WTC11 (cell line): ENCODE measurements at regions not wholly inside any gene's neighbourhood (a gene's known extent, or its start where the extent isn't known, plus 50 kb on each side); places are given as distances from the start of the nearest gene placed in this dataset.

ENCODE experiments used
- ATAC-seq: fragments of 200-7000 bp; cut with Tn5 transposase; 2 replicates; pipeline ENCODE4 v1.10.0; 2021; ENCODE audit warnings: mild to moderate bottlenecking, moderate library complexity
- CTCF ChIA-PET: fragments of 300-600 bp; sonication (Branson Sonifier 250); formaldehyde crosslinking; loops from one replicate; lab custom pipeline; 2021; ENCODE audit warnings: antibody characterized with exemption; lab: Charles Lee
- POLR2A ChIA-PET: fragments of 350-600 bp; sonication (Branson Sonifier 250); formaldehyde crosslinking; loops from one replicate; lab custom pipeline; 2021; ENCODE audit warnings: antibody characterized with exemption; lab: Charles Lee
- DNase-seq: peaks from one replicate; pipeline ENCODE4 v3.0.0; 2021; ENCODE audit warnings: low spot score
- H3K27ac Mint-ChIP-seq: 2 replicates; pipeline ENCODE4 v1.8.0; 2021; ENCODE audit warnings: mixed read lengths
- H3K27me3 Mint-ChIP-seq: 2 replicates; pipeline ENCODE4 v1.8.0; 2021; ENCODE audit warnings: low read depth, mild to moderate bottlenecking, moderate library complexity, mixed read lengths
- H3K36me3 Mint-ChIP-seq: 2 replicates; pipeline ENCODE4 v1.8.0; 2021; ENCODE audit warnings: mixed read lengths
- H3K4me1 Mint-ChIP-seq: 2 replicates; pipeline ENCODE4 v1.8.0; 2022; ENCODE audit warnings: mixed read lengths
- H3K4me3 Mint-ChIP-seq: 2 replicates; pipeline ENCODE4 v1.8.0; 2021; ENCODE audit warnings: mild to moderate bottlenecking, moderate library complexity, mixed read lengths
- H3K9me3 Mint-ChIP-seq: 2 replicates; pipeline ENCODE4 v1.8.0; 2021; ENCODE audit warnings: mixed read lengths
- ATF1 ChIP-seq: sonication (generic); formaldehyde crosslinking; IDR thresholded peaks from 2 replicates; pipeline ENCODE4 v1.8.1; 2023; ENCODE audit warnings: mild to moderate bottlenecking, moderate library complexity, missing genetic modification reagents
- CBFB ChIP-seq: sonication (generic); formaldehyde crosslinking; IDR thresholded peaks from 2 replicates; pipeline ENCODE4 v1.8.1; 2022; ENCODE audit warnings: mild to moderate bottlenecking, low read depth, missing genetic modification reagents
- E2F1 ChIP-seq: sonication (generic); formaldehyde crosslinking; IDR thresholded peaks from 2 replicates; pipeline ENCODE4 v1.8.0; 2022; ENCODE audit warnings: mild to moderate bottlenecking, missing genetic modification reagents
- ELF4 ChIP-seq: sonication (generic); formaldehyde crosslinking; IDR thresholded peaks from 2 replicates; pipeline ENCODE4 v1.8.1; 2022; ENCODE audit warnings: low read depth, mild to moderate bottlenecking, moderate library complexity, missing genetic modification reagents
- EMX1 ChIP-seq: fragments of 250-450 bp; sonication (Bioruptor Pico); IDR thresholded peaks from 2 replicates; pipeline ENCODE4 v1.8.0; 2021; ENCODE audit warnings: mild to moderate bottlenecking
- ESRRA ChIP-seq: sonication (generic); formaldehyde crosslinking; IDR thresholded peaks from 2 replicates; pipeline ENCODE4 v1.8.1; 2022; ENCODE audit warnings: mild to moderate bottlenecking, missing genetic modification reagents, borderline replicate concordance
- ETV6 ChIP-seq: sonication (generic); formaldehyde crosslinking; IDR thresholded peaks from 2 replicates; pipeline ENCODE4 v1.8.1; 2022; ENCODE audit warnings: mild to moderate bottlenecking, missing genetic modification reagents
- IRF1 ChIP-seq: sonication (generic); formaldehyde crosslinking; IDR thresholded peaks from 2 replicates; pipeline ENCODE4 v1.8.0; 2023; ENCODE audit warnings: missing genetic modification reagents
- JAZF1 ChIP-seq: fragments of 250-450 bp; sonication (Bioruptor Pico); IDR thresholded peaks from 2 replicates; pipeline ENCODE4 v1.9.0; 2021; ENCODE audit warnings: moderate library complexity, mild to moderate bottlenecking, inconsistent platforms
- JUN ChIP-seq: sonication (generic); formaldehyde crosslinking; IDR thresholded peaks from 2 replicates; pipeline ENCODE4 v1.8.0; 2023; ENCODE audit warnings: mild to moderate bottlenecking, missing genetic modification reagents
- MYBL2 ChIP-seq: sonication (generic); formaldehyde crosslinking; IDR thresholded peaks from 2 replicates; pipeline ENCODE4 v1.8.1; 2023; ENCODE audit warnings: mild to moderate bottlenecking, moderate library complexity, missing genetic modification reagents
- NFATC4 ChIP-seq: fragments of 250-450 bp; sonication (Bioruptor Pico); IDR thresholded peaks from 2 replicates; pipeline ENCODE4 v1.9.0; 2021; ENCODE audit warnings: mild to moderate bottlenecking
- NFYB ChIP-seq: sonication (generic); formaldehyde crosslinking; conservative IDR thresholded peaks from 2 replicates; pipeline ENCODE4 v1.8.0; 2022; ENCODE audit warnings: low read depth, missing genetic modification reagents
- NR3C1 ChIP-seq: sonication (generic); formaldehyde crosslinking; conservative IDR thresholded peaks from 2 replicates; pipeline ENCODE4 v1.8.1; 2023; ENCODE audit warnings: low read depth, mild to moderate bottlenecking, missing genetic modification reagents
- PREB ChIP-seq: sonication (generic); formaldehyde crosslinking; IDR thresholded peaks from 2 replicates; pipeline ENCODE4 v1.8.1; 2022; ENCODE audit warnings: mild to moderate bottlenecking, missing genetic modification reagents, moderate library complexity, borderline replicate concordance
- SMAD4 ChIP-seq: sonication (generic); formaldehyde crosslinking; IDR thresholded peaks from 2 replicates; pipeline ENCODE4 v1.8.0; 2022; ENCODE audit warnings: mild to moderate bottlenecking, missing genetic modification reagents
- TCF7 ChIP-seq: sonication (generic); formaldehyde crosslinking; IDR thresholded peaks from 2 replicates; pipeline ENCODE4 v1.8.0; 2022; ENCODE audit warnings: mild to moderate bottlenecking, low read depth, missing genetic modification reagents, moderate library complexity
- USF2 ChIP-seq: sonication (generic); formaldehyde crosslinking; IDR thresholded peaks from 2 replicates; pipeline ENCODE4 v1.8.1; 2023; ENCODE audit warnings: mild to moderate bottlenecking, missing genetic modification reagents, moderate library complexity
- ZNF121 ChIP-seq: sonication (generic); formaldehyde crosslinking; IDR thresholded peaks from 2 replicates; pipeline ENCODE4 v1.8.0; 2023; ENCODE audit warnings: missing genetic modification reagents
- ZNF138 ChIP-seq: sonication (generic); formaldehyde crosslinking; conservative IDR thresholded peaks from 2 replicates; pipeline ENCODE4 v1.8.1; 2022; ENCODE audit warnings: mild to moderate bottlenecking, moderate library complexity, missing genetic modification reagents
- ZNF232 ChIP-seq: sonication (generic); formaldehyde crosslinking; IDR thresholded peaks from 2 replicates; pipeline ENCODE4 v1.8.0; 2022; ENCODE audit warnings: mild to moderate bottlenecking, missing genetic modification reagents
- ZNF263 ChIP-seq: sonication (generic); formaldehyde crosslinking; IDR thresholded peaks from 2 replicates; pipeline ENCODE4 v1.8.1; 2022; ENCODE audit warnings: low read depth, mild to moderate bottlenecking, moderate library complexity, missing genetic modification reagents
- TF ChIP-seq, protein P1 (sequence below): sonication (generic); formaldehyde crosslinking; IDR thresholded peaks from 2 replicates; pipeline ENCODE4 v1.8.1; 2023; ENCODE audit warnings: mild to moderate bottlenecking, moderate library complexity, missing genetic modification reagents
- TF ChIP-seq, protein P2 (sequence below): sonication (generic); formaldehyde crosslinking; conservative IDR thresholded peaks from 2 replicates; pipeline ENCODE4 v1.8.1; 2023; ENCODE audit warnings: mild to moderate bottlenecking, low read depth, missing genetic modification reagents, moderate library complexity
- TF ChIP-seq, protein P3 (sequence below): sonication (generic); formaldehyde crosslinking; IDR thresholded peaks from 2 replicates; pipeline ENCODE4 v1.8.1; 2023; ENCODE audit warnings: mild to moderate bottlenecking, missing genetic modification reagents, moderate library complexity

- TF ChIP-seq USF2 (CRISPR knock-in tag): no peak
- no peak for TF ChIP-seq JUN (CRISPR knock-in tag)
- no peak for TF ChIP-seq ZNF263
- TF ChIP-seq ZNF232 (CRISPR knock-in tag): no peak
- no peak for TF ChIP-seq IRF1 (CRISPR knock-in tag)
- TF ChIP-seq ETV6 (CRISPR knock-in tag): no peak
- TF ChIP-seq CBFB: no peak
- no peak for TF ChIP-seq ATF1 (CRISPR knock-in tag)
- TF ChIP-seq, protein P1, sequence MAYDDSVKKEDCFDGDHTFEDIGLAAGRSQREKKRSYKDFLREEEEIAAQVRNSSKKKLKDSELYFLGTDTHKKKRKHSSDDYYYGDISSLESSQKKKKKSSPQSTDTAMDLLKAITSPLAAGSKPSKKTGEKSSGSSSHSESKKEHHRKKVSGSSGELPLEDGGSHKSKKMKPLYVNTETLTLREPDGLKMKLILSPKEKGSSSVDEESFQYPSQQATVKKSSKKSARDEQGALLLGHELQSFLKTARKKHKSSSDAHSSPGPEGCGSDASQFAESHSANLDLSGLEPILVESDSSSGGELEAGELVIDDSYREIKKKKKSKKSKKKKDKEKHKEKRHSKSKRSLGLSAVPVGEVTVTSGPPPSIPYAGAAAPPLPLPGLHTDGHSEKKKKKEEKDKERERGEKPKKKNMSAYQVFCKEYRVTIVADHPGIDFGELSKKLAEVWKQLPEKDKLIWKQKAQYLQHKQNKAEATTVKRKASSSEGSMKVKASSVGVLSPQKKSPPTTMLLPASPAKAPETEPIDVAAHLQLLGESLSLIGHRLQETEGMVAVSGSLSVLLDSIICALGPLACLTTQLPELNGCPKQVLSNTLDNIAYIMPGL (CRISPR knock-in tag): no peak
- no peak for TF ChIP-seq MYBL2 (CRISPR knock-in tag)
- TF ChIP-seq TCF7 (CRISPR knock-in tag): no peak
- no peak for TF ChIP-seq NFYB (CRISPR knock-in tag)
- TF ChIP-seq, all 79 proteins: peak for 0
Measured at GRCh38 chr12:98402091-98402490, 113.3 kb upstream of the TMPO start (continued).

DNA sequence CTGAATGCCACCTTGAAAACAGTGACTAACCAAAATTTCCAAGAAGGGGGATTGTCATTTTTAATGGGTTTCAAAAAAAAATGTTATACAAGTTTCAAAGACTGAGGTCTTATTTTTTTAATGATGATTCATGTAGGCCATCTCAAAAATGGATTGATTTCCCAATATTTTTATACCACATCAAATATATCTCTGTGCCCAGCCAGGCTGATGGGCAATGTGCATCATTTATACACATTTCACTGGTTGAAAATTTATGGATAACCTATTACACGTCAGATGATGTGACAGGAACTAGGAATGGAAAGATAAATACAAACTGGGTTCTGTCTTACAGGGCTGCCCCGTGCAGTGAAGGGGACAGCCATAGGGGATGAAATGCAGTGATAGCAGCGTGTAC lies 112.7 kb upstream of the TMPO start:
- DNase-seq: no peak
- peaks cover 54% of the 10 kb centered on the region for H3K4me1 Mint-ChIP-seq
- H3K36me3 Mint-ChIP-seq: peaks cover 7% of the 10 kb centered on the region; the same call in 1 of the 2 replicates
- peaks cover 13% of the 10 kb centered on the region for H3K9me3 Mint-ChIP-seq
- H3K27me3 Mint-ChIP-seq: no peaks in the 10 kb centered on the region
- ATAC-seq: no peak
- H3K4me3 Mint-ChIP-seq: no peak overlapping the region
- CTCF ChIA-PET: no interaction called here
- no peak for TF ChIP-seq EMX1 (CRISPR knock-in tag)
- TF ChIP-seq NR3C1: no peak
- no peak for TF ChIP-seq ZNF121 (CRISPR knock-in tag)
- TF ChIP-seq ZNF138 (CRISPR knock-in tag): no peak
- no peak for TF ChIP-seq ESRRA
- no peak for TF ChIP-seq PREB (CRISPR knock-in tag)
- no peak for TF ChIP-seq JAZF1 (CRISPR knock-in tag)
- no peak for TF ChIP-seq SMAD4
- TF ChIP-seq IRF1 (CRISPR knock-in tag): no peak
- TF ChIP-seq, all 79 proteins: peak for 0
- H3K27ac Mint-ChIP-seq: no peak overlapping the region
- POLR2A ChIA-PET: no interaction called here

DNA sequence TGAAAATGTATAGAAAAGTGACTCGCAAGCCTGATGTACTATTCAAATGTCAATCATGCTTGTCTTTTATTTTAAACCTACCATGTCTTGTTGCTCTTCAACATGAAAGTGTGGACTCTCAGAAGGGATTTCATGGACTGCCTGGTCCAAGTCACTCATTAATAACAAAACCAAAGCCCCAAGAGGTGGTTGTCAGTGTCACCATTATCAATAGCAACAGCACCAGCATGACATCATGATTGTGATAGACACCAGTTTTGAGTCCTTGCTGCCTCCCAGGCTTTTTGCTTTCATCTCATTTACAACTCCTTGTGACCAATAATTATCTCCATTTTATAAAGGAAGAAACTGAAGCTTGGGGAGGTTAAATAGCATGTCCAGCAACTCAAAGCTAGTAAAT lies 112.0 kb upstream of the TMPO start:
- CTCF ChIA-PET: no interaction called here
- ATAC-seq (no peak), DNase-seq (no peak)
- POLR2A ChIA-PET: no interaction called here
- Mint-ChIP-seq H3K4me1 (peaks cover 53% of the 10 kb centered on the region), H3K4me3 (no peak overlapping the region), H3K27ac (no peak overlapping the region), H3K36me3 (peaks cover 14% of the 10 kb centered on the region; the same call in 1 of the 2 replicates), H3K27me3 (no peaks in the 10 kb centered on the region), H3K9me3 (peaks cover 20% of the 10 kb centered on the region)
- TF ChIP-seq, protein P2, sequence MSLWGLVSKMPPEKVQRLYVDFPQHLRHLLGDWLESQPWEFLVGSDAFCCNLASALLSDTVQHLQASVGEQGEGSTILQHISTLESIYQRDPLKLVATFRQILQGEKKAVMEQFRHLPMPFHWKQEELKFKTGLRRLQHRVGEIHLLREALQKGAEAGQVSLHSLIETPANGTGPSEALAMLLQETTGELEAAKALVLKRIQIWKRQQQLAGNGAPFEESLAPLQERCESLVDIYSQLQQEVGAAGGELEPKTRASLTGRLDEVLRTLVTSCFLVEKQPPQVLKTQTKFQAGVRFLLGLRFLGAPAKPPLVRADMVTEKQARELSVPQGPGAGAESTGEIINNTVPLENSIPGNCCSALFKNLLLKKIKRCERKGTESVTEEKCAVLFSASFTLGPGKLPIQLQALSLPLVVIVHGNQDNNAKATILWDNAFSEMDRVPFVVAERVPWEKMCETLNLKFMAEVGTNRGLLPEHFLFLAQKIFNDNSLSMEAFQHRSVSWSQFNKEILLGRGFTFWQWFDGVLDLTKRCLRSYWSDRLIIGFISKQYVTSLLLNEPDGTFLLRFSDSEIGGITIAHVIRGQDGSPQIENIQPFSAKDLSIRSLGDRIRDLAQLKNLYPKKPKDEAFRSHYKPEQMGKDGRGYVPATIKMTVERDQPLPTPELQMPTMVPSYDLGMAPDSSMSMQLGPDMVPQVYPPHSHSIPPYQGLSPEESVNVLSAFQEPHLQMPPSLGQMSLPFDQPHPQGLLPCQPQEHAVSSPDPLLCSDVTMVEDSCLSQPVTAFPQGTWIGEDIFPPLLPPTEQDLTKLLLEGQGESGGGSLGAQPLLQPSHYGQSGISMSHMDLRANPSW: no peak
- TF ChIP-seq E2F1 (CRISPR knock-in tag) (no peak), NFATC4 (CRISPR knock-in tag) (no peak), EMX1 (CRISPR knock-in tag) (no peak), ETV6 (CRISPR knock-in tag) (no peak), ELF4 (CRISPR knock-in tag) (no peak)
- TF ChIP-seq, protein P3, sequence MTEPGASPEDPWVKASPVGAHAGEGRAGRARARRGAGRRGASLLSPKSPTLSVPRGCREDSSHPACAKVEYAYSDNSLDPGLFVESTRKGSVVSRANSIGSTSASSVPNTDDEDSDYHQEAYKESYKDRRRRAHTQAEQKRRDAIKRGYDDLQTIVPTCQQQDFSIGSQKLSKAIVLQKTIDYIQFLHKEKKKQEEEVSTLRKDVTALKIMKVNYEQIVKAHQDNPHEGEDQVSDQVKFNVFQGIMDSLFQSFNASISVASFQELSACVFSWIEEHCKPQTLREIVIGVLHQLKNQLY (CRISPR knock-in tag): no peak
